ENCODE measurements at regions not wholly inside any gene's neighbourhood (a gene's known extent, or its start where the extent isn't known, plus 50 kb on each side); places are given as distances from the start of the nearest gene placed in this dataset.
A peak's percentile ranks its signal among the peaks of the same experiment; 100 is the strongest.

DNA sequence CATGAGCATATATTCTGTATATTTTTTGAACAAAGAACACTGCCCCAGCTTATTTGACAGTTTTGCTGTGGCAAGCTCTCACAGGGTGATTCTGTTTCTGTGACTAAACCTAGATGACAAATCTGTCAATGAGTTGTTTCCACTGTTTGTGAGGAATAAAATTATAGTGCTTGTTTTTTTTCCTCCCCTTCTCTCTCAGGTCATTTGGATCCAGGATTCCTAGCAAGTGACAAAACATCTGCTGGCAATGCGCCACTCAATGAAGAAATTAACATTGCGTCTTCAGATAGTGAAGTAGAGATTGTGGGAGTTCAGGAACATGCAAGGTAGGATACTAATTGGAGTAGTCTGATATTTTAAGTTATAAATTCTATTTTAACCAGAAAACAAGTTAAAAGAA lies 149.3 kb downstream of the HAUS1 start:
- Histone ChIP-seq H2AFZ (ENCODE audit: low read depth, low read length) (no peak overlapping the region), H3K36me3 (ENCODE audit: insufficient read depth, low read length) (no peaks in the 10 kb centered on the region), H3K27me3 (ENCODE audit: insufficient read depth, low read depth, low read length) (no peaks in the 10 kb centered on the region), H3F3A (ENCODE audit: insufficient read depth, low read length, poor library complexity, severe bottlenecking) (no peaks in the 10 kb centered on the region), H3K9ac (ENCODE audit: low read length) (no peak overlapping the region), H4K20me1 (ENCODE audit: insufficient read depth) (no peaks in the 10 kb centered on the region), H3K9me2 (ENCODE audit: insufficient read depth, low read length) (no peaks in the 10 kb centered on the region), H3K4me2 (ENCODE audit: low read length) (no peak overlapping the region), H3K9me3 (ENCODE audit: low read length) (no peaks in the 10 kb centered on the region), H3K79me2 (replicated peaks; ENCODE audit: insufficient read depth, low read length) (no peaks in the 10 kb centered on the region), H3K4me3 (ENCODE audit: low read length) (no peak overlapping the region), H3K27ac (ENCODE audit: low read length) (no peak overlapping the region)
- TF ChIP-seq EP300 (conservative IDR thresholded peaks at IDR 0.05; ENCODE audit: poor library complexity, severe bottlenecking) (peak; percentile 45), MXI1 (conservative IDR thresholded peaks at IDR 0.05; ENCODE audit: poor library complexity, severe bottlenecking) (no peak)
- TF ChIP-seq, protein P1, sequence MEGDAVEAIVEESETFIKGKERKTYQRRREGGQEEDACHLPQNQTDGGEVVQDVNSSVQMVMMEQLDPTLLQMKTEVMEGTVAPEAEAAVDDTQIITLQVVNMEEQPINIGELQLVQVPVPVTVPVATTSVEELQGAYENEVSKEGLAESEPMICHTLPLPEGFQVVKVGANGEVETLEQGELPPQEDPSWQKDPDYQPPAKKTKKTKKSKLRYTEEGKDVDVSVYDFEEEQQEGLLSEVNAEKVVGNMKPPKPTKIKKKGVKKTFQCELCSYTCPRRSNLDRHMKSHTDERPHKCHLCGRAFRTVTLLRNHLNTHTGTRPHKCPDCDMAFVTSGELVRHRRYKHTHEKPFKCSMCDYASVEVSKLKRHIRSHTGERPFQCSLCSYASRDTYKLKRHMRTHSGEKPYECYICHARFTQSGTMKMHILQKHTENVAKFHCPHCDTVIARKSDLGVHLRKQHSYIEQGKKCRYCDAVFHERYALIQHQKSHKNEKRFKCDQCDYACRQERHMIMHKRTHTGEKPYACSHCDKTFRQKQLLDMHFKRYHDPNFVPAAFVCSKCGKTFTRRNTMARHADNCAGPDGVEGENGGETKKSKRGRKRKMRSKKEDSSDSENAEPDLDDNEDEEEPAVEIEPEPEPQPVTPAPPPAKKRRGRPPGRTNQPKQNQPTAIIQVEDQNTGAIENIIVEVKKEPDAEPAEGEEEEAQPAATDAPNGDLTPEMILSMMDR (IDR thresholded peaks at IDR 0.05; ENCODE audit: poor library complexity, severe bottlenecking): no peak

GRCh38 chr18:46256078-46256477 lies 151.9 kb downstream of the HAUS1 start:
- Histone ChIP-seq H3K9me2 (ENCODE audit: insufficient read depth, low read length) (no peaks in the 10 kb centered on the region), H2AFZ (ENCODE audit: low read depth, low read length) (no peak overlapping the region), H4K20me1 (ENCODE audit: insufficient read depth) (no peaks in the 10 kb centered on the region), H3K79me2 (replicated peaks; ENCODE audit: insufficient read depth, low read length) (peaks cover 2% of the 10 kb centered on the region), H3K27me3 (ENCODE audit: insufficient read depth, low read depth, low read length) (no peaks in the 10 kb centered on the region), H3F3A (ENCODE audit: insufficient read depth, low read length, poor library complexity, severe bottlenecking) (no peaks in the 10 kb centered on the region), H3K27ac (ENCODE audit: low read length) (no peak overlapping the region), H3K9ac (ENCODE audit: low read length) (no peak overlapping the region), H3K4me2 (ENCODE audit: low read length) (no peak overlapping the region), H3K9me3 (ENCODE audit: low read length) (no peaks in the 10 kb centered on the region), H3K4me3 (ENCODE audit: low read length) (no peak overlapping the region), H3K36me3 (ENCODE audit: insufficient read depth, low read length) (no peaks in the 10 kb centered on the region)
- TF ChIP-seq POLR2AphosphoS5 (IDR thresholded peaks at IDR 0.05): no peak
- TF ChIP-seq EP300 (conservative IDR thresholded peaks at IDR 0.05; ENCODE audit: poor library complexity, severe bottlenecking): no peak
- TF ChIP-seq TAF1 (IDR thresholded peaks at IDR 0.05; ENCODE audit: low read depth): no peak
- TF ChIP-seq REST (IDR thresholded peaks at IDR 0.05; ENCODE audit: borderline replicate concordance): no peak
- TF ChIP-seq, protein P1 (IDR thresholded peaks at IDR 0.05; ENCODE audit: poor library complexity, severe bottlenecking): no peak
- no peak for TF ChIP-seq SMC3 (conservative IDR thresholded peaks at IDR 0.05; ENCODE audit: poor library complexity)
- TF ChIP-seq EZH2 (IDR thresholded peaks at IDR 0.05; ENCODE audit: borderline replicate concordance, insufficient read depth, low read length, poor library complexity, severe bottlenecking): no peak
- TF ChIP-seq RAD21 (conservative IDR thresholded peaks at IDR 0.05): no peak
- no peak for TF ChIP-seq MXI1 (conservative IDR thresholded peaks at IDR 0.05; ENCODE audit: poor library complexity, severe bottlenecking)

Measured in neural cell (in vitro differentiated cells).